Stimulated activated naive CD4-positive, alpha-beta T cell treated with Interleukin-2 at 50 U/mL for 16 hours (primary cell): ENCODE measurements at regions not wholly inside any gene's neighbourhood (a gene's known extent, or its start where the extent isn't known, plus 50 kb on each side); places are given as distances from the start of the nearest gene placed in this dataset.

Experiments used
- DNase-seq: peaks from one replicate; lab custom pipeline; 2025; lab: John Stamatoyannopoulos, UW

GRCh38 chr13:22061806-22062391 is 391.0 kb downstream of the FGF9 start:
- DNase-seq: no peak

DNA sequence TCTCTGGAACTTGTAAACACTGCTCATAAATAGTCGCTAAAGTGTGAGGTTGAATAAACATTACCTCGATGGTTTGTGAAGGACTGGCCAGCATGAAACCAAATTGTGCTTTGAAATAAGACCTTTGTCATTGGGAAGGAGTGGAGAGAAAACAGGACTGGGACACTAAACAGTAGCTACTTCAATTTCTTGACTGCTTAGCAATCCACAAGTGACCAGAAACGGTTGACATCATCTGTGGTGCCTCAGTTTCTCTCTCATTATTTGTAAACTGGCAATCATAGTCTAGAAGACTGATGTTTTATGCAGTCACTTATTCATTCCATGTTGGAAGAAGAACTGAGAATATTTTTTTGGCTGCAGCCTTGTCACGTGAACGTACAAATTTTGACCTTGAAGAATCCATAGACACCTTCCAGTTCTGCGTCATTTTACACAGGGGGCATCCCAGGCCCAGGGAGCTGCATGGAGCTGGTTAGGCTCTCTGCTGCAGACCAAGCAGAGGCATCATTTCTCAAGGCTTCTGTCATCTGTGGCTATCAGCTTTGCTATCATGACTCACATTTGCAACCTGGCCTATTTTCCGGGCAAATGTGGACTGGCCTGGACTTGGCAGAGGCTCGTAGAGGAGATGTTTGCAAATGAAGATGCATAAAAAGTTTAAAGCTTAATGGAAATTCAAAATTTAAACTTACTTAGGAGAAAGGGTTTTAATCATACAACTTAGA is 391.8 kb downstream of the FGF9 start:
- DNase-seq: no peak

DNA sequence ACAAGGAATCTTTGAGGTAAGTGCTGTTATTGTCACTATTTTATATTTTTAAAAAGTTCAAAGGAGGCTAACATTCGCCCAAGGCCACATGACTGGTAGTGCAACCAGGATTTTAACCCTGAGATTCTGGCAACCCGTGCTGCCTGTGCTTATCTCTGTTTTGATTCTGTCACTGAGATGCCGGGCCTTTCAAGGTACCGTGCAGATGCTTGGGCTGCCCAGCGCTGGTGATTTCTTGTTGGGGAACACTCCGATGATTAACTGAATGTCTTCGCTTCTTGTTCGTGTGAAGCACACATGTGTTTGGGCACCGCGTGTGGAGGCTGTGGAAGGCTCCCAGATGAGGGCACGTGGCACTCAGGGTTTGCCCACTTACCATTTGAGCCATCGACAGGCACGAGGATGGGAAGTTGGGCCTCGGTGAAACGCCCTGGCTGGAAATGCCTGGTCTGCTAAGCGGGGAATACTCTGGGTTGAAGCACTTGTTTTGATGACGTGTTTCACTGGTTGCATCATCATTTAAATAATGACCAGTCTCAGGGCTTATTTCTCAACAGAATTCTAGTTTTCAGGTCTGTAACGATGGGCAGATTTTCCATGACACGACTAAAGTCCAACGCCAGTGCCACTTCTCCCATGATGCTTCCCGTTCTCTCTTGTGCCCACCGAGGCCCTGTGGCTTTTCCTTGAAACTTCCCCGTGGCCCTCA is 392.7 kb downstream of the FGF9 start:
- no peak for DNase-seq

GRCh38 chr13:22064854-22065620 is 394.2 kb downstream of the FGF9 start:
- DNase-seq: no peak

- no peak for DNase-seq
Observed at GRCh38 chr13:22073718-22074117, 402.8 kb downstream of the FGF9 start.

DNA sequence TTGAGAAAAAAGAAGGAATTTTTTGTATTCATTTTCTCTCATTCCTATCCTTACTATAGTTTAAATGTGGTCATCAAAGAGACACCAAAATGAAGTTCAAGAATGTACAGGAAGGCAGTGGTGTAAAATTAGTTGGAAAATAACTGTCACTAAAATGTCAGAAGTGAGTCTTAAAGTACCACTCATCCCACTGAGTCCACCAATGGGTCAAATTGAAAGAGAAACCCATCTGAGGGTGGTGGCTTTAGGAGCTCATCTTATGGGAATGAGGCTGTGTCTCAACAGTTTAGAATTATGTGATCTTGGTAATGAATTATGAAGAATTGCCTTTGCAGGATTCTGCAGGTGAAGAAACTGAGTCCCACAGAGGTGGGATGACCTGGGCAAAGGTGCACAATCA is 403.5 kb downstream of the FGF9 start:
- no peak for DNase-seq

- no peak for DNase-seq
Observed at GRCh38 chr13:22076658-22077057, 405.8 kb downstream of the FGF9 start.

- DNase-seq: no peak
Observed at GRCh38 chr13:22077205-22077683, 406.4 kb downstream of the FGF9 start.

DNA sequence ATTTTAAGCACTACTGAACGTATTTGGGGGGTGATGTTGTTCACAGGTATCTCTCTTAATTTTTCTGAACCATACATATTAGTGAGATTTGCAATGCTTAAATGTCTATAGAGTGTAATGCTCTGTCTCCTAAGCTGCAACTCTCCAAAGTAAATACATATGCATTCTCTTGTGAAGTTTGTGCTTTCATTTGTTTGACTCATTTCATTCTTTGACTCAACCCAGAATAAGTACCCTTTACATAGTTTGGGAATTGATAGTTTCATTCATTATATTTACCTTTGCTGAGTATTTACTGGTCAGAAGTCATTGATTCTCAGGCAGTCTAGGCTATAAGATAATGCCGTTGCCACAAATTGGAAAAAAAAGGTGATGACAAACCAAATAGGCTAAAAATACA is 406.9 kb downstream of the FGF9 start:
- DNase-seq: no peak

DNA sequence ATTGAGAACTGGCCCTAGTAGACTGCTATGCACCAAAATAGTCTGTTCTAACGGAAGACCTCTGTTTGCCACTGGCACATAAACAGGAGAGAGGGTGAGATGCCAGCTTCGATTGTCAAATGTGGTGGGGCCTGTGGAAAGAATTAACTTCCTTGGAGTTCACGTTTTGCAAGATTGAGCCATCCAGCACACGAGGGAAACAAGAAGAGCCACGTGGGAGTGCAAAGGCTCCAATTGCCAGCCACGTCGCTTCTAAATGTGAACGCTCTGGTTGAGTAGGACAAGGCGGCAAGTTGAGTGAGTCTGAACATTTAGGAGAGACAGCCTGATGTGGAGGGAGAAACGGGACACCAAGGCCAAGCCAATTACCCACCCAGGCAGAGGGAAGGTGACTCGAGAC is 409.1 kb downstream of the FGF9 start:
- no peak for DNase-seq

DNA sequence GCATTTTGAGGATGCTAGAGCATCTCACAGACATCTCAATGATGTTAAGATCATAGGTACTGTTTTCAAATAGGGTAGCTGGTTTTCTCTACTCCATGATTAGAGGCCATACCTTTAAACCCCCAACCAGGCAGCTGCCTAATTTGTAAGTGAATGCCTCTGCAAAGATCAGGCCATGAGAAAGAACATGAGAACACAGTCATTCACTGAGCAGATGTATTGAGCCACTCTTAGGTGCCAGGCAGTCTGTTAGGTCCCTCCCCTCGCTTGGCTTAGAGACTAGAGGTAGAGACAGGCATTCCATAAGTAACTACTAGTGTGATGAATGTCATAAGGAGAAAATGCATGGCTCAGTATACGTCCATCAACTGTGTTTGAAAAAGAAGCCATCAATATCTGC is 410.0 kb downstream of the FGF9 start:
- DNase-seq: no peak

- no peak for DNase-seq
Observed at GRCh38 chr13:22081430-22081829, 410.6 kb downstream of the FGF9 start.

DNA sequence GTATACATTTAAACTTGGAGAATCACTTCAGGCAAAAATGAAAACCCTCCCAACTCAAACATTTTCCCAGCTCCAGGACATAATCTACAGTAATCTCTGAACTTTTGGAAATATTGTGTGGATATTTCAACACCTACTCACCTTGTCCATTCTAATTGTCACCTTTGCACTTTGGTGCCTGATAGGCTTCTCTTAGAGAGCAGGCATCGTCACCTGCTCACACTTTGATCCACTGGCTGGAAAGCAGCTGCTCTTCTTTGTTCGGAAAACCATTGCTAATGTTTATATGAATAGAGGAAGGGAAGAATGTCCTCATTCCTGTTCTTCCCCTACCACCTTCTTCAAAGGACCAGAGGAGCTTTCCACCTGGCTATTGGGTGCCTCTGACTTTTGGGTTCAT is 411.2 kb downstream of the FGF9 start:
- DNase-seq: no peak

DNA sequence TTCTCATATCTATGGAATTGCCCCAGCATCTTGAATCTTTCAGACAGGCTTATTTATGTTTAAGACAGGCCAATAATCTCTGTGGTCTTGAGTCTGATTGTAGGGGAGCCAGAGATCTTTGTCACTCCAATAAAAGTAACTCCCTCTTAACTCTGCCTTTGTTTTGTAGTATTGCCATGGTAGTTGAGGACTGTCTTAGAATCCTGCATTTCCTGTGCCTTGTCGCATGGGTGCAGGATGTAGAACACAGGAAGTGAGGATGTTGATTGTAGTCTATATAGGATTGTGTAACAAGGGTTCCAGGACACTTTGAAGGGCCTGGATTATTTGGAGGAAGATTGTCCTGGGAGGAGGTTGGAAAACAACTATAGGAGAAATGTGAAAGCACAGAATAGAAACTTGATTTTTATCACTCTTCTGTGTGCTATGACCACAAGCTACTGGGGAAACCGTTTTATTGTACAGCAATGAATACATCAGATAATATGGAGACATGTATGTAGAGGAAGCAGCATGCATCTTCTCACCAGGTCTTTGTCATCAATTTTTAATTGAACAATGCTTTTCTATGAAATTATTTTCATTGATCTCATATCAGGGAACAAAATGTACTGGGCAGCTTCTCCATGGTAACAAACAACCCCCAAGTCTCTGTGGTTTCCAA is 411.7 kb downstream of the FGF9 start:
- no peak for DNase-seq

- no peak for DNase-seq
Observed at GRCh38 chr13:22085001-22085400, 414.1 kb downstream of the FGF9 start.

DNA sequence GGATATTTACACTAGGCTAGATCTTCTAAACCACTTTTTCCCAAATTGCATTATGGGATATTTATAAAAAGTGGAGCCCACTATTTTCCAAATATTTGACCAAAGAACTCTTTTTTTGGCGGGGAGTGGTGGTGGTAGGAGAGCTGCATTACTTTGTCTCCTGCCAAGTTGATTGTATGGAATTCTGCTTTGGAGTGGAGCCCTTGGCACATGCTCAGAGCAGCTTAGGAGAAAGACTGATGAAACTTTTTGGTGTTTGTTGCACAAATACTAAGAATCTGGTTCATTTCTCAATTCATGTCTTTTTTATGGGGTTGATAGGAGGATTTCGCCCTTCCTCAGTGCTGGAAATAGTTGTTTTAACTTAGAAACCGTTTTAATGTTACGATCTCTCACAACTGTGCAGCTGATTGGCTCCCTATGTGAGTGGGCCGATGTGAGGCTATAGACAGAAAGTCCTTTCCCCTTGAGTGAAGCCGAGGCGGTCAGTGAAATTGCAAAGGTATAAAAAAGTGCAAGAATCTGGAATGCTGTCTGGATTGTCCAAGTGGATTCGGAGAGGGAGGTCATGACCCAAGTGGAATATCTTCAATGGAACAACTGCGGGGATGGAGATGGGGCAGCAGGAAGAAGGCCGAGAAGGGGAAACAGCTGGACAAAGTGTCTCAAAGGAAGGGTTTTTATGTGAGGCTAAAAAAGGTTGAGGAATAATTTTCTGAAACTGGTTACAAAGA is 415.9 kb downstream of the FGF9 start:
- DNase-seq: no peak

GRCh38 chr13:22090106-22090505 is 419.2 kb downstream of the FGF9 start:
- no peak for DNase-seq

- no peak for DNase-seq
Observed at GRCh38 chr13:22091222-22091970, 420.5 kb downstream of the FGF9 start.

- DNase-seq: no peak
Observed at GRCh38 chr13:22091971-22092300, 421.1 kb downstream of the FGF9 start.

- no peak for DNase-seq
Observed at GRCh38 chr13:22092791-22093560, 422.1 kb downstream of the FGF9 start.
